NB4 (cell line): ENCODE measurements at regions not wholly inside any gene's neighbourhood (a gene's known extent, or its start where the extent isn't known, plus 50 kb on each side); places are given as distances from the start of the nearest gene placed in this dataset.

ENCODE experiments used
- MYC ChIP-seq: IDR thresholded peaks from 2 replicates; pipeline ENCODE4 v1.6.1; 2011; ENCODE audit warnings: low read depth, low read length
- POLR2A ChIP-seq: IDR thresholded peaks from 2 replicates; pipeline ENCODE4 v1.6.1; 2011; ENCODE audit warnings: mild to moderate bottlenecking; ENCODE audit not compliant: insufficient read length; ENCODE audit errors: extremely low read depth
- TF ChIP-seq, protein P1 (sequence below): IDR thresholded peaks from one replicate; pipeline ENCODE4 v1.5.1; 2012; ENCODE audit warnings: low read depth, low read length

DNA sequence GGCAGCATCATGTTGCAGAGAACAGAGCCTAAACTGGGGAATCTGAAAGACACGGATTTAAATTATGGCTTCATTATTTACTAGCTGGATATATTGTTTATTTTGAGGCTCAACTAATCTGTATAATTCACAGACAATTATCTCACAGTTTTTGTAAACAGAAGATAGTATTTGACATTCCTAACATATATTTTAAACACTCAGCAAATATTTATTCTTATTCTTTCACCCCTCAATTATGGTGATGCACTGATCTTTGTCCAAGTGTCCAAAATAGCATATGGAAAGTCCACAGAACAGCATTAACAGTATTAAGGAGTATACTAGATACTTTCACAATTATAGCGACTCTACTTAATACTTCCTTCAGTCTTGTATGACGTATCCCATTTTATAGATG, 257.0 kb downstream of the ADGRG6 start:
- TF ChIP-seq MYC = no peak
- TF ChIP-seq POLR2A = no peak
- TF ChIP-seq, protein P1, sequence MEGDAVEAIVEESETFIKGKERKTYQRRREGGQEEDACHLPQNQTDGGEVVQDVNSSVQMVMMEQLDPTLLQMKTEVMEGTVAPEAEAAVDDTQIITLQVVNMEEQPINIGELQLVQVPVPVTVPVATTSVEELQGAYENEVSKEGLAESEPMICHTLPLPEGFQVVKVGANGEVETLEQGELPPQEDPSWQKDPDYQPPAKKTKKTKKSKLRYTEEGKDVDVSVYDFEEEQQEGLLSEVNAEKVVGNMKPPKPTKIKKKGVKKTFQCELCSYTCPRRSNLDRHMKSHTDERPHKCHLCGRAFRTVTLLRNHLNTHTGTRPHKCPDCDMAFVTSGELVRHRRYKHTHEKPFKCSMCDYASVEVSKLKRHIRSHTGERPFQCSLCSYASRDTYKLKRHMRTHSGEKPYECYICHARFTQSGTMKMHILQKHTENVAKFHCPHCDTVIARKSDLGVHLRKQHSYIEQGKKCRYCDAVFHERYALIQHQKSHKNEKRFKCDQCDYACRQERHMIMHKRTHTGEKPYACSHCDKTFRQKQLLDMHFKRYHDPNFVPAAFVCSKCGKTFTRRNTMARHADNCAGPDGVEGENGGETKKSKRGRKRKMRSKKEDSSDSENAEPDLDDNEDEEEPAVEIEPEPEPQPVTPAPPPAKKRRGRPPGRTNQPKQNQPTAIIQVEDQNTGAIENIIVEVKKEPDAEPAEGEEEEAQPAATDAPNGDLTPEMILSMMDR = no peak
